Stomach smooth muscle (tissue), 2 donors: ENCODE measurements at regions not wholly inside any gene's neighbourhood (a gene's known extent, or its start where the extent isn't known, plus 50 kb on each side); places are given as distances from the start of the nearest gene placed in this dataset.

Source experiments
- H3K27ac ChIP-seq: one replicate; pipeline ENCODE4 v1.7.0; 2013; ENCODE audit warnings: mild to moderate bottlenecking, low read length, inconsistent platforms
- H3K27me3 ChIP-seq, 2 donors: one replicate each; pipeline ENCODE4 v1.7.0; 2013; ENCODE audit warnings: low read length in 2 of 2; ENCODE audit not compliant: insufficient read depth in 2 of 2, control insufficient read depth in 1 of 2
- H3K36me3 ChIP-seq, 2 donors: one replicate each; pipeline ENCODE4 v1.7.0; 2013; ENCODE audit warnings: low read length in 2 of 2; ENCODE audit not compliant: control insufficient read depth in 2 of 2, insufficient read depth in 2 of 2
- H3K4me1 ChIP-seq: one replicate; pipeline ENCODE4 v1.7.0; 2013; ENCODE audit warnings: low read length; ENCODE audit not compliant: control insufficient read depth, insufficient read depth
- H3K4me3 ChIP-seq, 2 donors: one replicate each; pipeline ENCODE4 v1.7.0; 2013; ENCODE audit warnings: low read length in 2 of 2
- H3K9ac ChIP-seq, 2 donors: one replicate each; pipeline ENCODE4 v1.7.0; 2013; ENCODE audit warnings: low read length in 2 of 2, mild to moderate bottlenecking in 1 of 2
- H3K9me3 ChIP-seq, 2 donors: one replicate each; pipeline ENCODE4 v1.7.0; 2013; ENCODE audit warnings: low read length in 2 of 2; ENCODE audit not compliant: control insufficient read depth in 2 of 2
- donor health status: healthy.
- donor health status: Pancreatic carcinoma.

DNA sequence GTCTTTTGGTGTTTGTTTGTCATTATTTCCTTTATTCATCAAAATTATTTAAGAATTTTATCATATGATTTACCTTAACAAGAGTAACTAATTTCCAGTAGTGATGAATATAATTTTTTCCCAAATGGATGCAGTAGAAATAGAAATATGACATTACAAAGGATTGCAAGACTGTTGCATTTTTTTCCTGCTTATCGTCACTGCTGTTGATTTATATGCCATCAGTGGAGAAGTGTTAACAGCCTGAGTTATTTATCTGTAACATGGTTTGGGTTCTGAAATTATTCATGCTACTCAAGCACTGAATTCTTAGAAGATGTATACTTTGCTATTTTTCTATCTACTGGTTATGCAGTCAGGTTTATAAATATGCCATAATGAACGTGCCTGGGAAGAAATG lies 68.6 kb downstream of the TMEM100 start:
- Histone ChIP-seq H3K9ac (no peak overlapping the region), H3K9me3 (no peaks in the 10 kb centered on the region), H3K27me3 (no peaks in the 10 kb centered on the region), H3K27ac (no peak overlapping the region), H3K4me1 (no peaks in the 10 kb centered on the region), H3K36me3 (no peaks in the 10 kb centered on the region), H3K4me3 (no peak overlapping the region)

DNA sequence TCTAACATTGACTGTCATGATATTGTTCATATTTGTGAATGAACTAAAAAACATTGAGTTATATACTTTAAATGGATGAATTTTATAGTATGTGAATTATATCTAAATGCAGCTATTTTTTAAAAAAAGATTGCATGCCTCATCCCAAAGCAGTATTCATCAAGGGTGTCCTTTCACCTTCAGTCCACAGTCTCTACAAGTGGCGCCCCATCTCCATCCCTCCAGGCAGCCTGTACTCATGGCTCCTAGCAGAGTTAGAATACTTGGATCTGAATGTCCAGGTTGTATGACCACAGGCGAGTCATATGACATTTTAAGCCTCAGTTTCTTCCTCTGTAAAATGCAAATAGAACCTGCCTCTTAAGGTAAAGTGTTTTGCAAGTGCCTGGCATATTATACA lies 69.8 kb downstream of the TMEM100 start:
- H3K9ac ChIP-seq: no peak overlapping the region
- H3K27me3 ChIP-seq: no peaks in the 10 kb centered on the region
- H3K4me3 ChIP-seq: no peak overlapping the region
- H3K4me1 ChIP-seq: no peaks in the 10 kb centered on the region
- H3K36me3 ChIP-seq: no peaks in the 10 kb centered on the region
- no peak overlapping the region for H3K27ac ChIP-seq
- H3K9me3 ChIP-seq: no peaks in the 10 kb centered on the region

DNA sequence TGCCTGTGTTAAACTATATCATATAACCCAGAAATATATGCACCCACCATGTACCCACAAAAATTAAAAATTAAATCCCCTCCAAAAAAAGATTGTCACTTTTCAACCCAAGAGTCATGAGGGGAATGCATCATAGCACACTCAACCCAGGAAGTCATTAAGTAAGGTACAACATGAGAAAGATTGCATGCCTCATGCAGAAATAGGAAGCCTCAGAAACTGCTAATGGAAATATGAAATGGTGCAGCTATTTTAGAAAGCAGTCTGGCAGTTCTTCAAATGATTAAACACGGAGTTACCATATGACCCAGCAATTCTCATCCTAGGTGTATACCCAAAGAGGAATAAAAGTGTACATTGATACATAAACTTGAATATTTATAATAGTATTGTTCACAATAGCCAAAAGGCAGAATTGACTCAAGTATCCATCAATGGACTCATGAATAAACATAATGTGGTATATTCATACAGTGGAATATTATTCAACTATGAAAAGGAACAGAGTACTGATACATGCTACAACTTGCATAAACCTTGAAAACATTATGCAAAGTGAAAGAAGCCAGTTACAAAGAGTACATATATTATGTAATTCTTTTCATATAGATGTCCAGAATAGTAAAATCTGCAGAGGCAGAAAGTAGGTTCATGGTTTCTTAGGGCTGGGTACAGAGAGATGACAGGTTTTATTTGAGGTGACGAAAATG lies 70.4 kb downstream of the TMEM100 start:
- Histone ChIP-seq H3K4me3 (no peak overlapping the region), H3K9ac (no peak overlapping the region), H3K36me3 (no peaks in the 10 kb centered on the region), H3K4me1 (no peaks in the 10 kb centered on the region), H3K27ac (no peak overlapping the region), H3K27me3 (no peaks in the 10 kb centered on the region), H3K9me3 (no peaks in the 10 kb centered on the region)

- Histone ChIP-seq H3K4me3 (no peak overlapping the region), H3K27ac (no peak overlapping the region), H3K27me3 (no peaks in the 10 kb centered on the region), H3K4me1 (no peaks in the 10 kb centered on the region), H3K9me3 (no peaks in the 10 kb centered on the region), H3K9ac (no peak overlapping the region), H3K36me3 (no peaks in the 10 kb centered on the region)
These were observed 72.6 kb downstream of the TMEM100 start for GRCh38 chr17:55649957-55650597.

GRCh38 chr17:55648086-55648485 lies 74.6 kb downstream of the TMEM100 start:
- Histone ChIP-seq H3K4me3 (no peak overlapping the region), H3K27ac (no peak overlapping the region), H3K9me3 (no peaks in the 10 kb centered on the region), H3K4me1 (no peaks in the 10 kb centered on the region), H3K36me3 (no peaks in the 10 kb centered on the region), H3K27me3 (no peaks in the 10 kb centered on the region), H3K9ac (no peak overlapping the region)

- H3K4me3 ChIP-seq: no peak overlapping the region
- H3K27ac ChIP-seq: no peak overlapping the region
- no peaks in the 10 kb centered on the region for H3K4me1 ChIP-seq
- H3K36me3 ChIP-seq: no peaks in the 10 kb centered on the region
- H3K9me3 ChIP-seq: no peaks in the 10 kb centered on the region
- no peak overlapping the region for H3K9ac ChIP-seq
- H3K27me3 ChIP-seq: no peaks in the 10 kb centered on the region
These were observed 77.3 kb downstream of the TMEM100 start for GRCh38 chr17:55645361-55645760.

- Histone ChIP-seq H3K9me3 (no peaks in the 10 kb centered on the region), H3K36me3 (no peaks in the 10 kb centered on the region), H3K9ac (no peak overlapping the region), H3K27ac (no peak overlapping the region), H3K4me3 (no peak overlapping the region), H3K27me3 (no peaks in the 10 kb centered on the region), H3K4me1 (no peaks in the 10 kb centered on the region)
These were observed 78.3 kb downstream of the TMEM100 start for GRCh38 chr17:55644346-55644745.

DNA sequence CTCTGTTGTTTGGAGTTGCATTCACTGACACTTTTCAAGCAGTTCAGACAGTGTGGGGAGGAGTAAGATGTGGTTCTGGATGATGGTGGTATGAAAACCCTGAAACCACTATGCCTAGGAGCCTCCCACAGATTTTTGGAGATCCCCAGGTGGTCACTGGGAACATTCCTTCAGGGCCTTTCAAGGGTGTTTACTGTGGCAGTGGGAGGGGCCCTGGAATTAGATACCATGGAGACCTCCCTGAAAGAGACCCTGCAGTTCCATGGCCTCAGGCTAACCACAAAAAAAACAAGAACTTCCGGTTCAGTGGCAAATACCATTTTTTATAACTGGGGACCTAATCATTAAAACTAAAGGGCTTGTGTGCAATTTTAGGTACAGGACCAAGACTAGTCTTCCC lies 79.9 kb downstream of the TMEM100 start:
- Histone ChIP-seq H3K9ac (no peak overlapping the region), H3K27ac (no peak overlapping the region)

DNA sequence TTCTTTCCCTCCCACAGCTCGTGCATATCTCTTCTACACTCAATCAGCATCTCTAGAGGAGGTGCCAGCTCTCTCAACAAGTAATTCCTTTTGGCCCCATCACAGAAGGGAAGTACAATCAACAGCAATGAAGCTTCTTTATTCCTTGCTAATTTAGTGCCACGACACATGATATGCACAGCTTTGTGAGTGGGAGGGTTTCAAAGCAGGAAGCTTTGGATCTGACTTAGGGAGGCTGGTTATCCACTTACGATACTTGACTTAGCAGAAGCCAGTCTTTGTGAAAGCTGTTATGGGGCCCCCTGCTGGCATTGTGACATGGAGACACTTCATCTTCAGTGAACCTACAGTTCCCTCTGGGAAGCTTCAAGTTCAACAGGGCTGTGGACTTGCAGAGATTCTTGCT lies 81.0 kb downstream of the TMEM100 start:
- Histone ChIP-seq H3K4me3 (no peak overlapping the region), H3K27me3 (no peaks in the 10 kb centered on the region), H3K36me3 (no peaks in the 10 kb centered on the region), H3K27ac (no peak overlapping the region), H3K4me1 (no peaks in the 10 kb centered on the region), H3K9ac (no peak overlapping the region), H3K9me3 (no peaks in the 10 kb centered on the region)

More for the DNA sequence above, 79.9 kb downstream of the TMEM100 start:
- Histone ChIP-seq H3K36me3 (no peaks in the 10 kb centered on the region), H3K27me3 (no peaks in the 10 kb centered on the region), H3K4me1 (no peaks in the 10 kb centered on the region), H3K4me3 (no peak overlapping the region), H3K9me3 (no peaks in the 10 kb centered on the region)

- Histone ChIP-seq H3K4me1 (no peaks in the 10 kb centered on the region), H3K4me3 (no peak overlapping the region), H3K9ac (no peak overlapping the region), H3K9me3 (no peaks in the 10 kb centered on the region), H3K27ac (no peak overlapping the region), H3K36me3 (no peaks in the 10 kb centered on the region), H3K27me3 (no peaks in the 10 kb centered on the region)
These were observed 83.6 kb downstream of the TMEM100 start for GRCh38 chr17:55639096-55639495.

DNA sequence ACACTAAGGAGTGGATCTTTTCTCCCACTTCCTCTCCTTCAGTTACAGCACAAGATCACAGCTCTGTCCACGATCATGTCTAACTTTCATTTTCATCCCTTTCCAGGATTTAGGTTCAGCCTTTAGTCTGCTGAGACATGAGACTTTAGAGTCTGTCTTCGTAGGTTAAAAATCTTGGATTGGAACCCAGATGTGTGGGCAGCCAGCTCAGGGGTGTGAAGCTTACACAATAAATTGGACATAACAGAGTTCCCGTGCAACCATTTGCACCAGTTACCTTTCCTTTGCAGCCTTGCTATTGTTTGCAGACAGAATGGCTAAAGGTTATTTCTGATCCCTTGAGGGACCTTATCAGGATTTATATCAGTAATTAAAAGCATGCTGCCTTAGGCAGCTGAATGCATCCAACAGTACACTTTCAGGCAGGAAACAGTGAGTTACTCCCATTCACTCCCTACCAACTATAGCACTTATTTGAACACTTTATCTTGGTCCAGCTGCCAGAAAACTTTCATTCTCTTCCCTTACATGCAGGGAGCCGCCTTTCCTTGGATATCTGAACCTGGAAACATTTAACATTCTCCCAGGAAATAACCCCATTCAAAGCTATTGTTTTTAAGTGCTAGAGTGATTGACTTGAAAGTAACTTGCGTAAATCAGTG lies 87.3 kb downstream of the TMEM100 start:
- Histone ChIP-seq H3K4me1 (no peaks in the 10 kb centered on the region), H3K9me3 (no peaks in the 10 kb centered on the region), H3K27me3 (no peaks in the 10 kb centered on the region), H3K27ac (no peak overlapping the region), H3K4me3 (peak overlapping the region; percentile 47 to 57), H3K36me3 (no peaks in the 10 kb centered on the region), H3K9ac (peak overlapping the region in 1 of 2 donors; percentile 43)
